IMR-90 (cell line): ENCODE measurements at regions not wholly inside any gene's neighbourhood (a gene's known extent, or its start where the extent isn't known, plus 50 kb on each side); places are given as distances from the start of the nearest gene placed in this dataset.

Experiments
- ATAC-seq: fragments of 200-7000 bp; cut with Tn5 transposase; 2 replicates; pipeline ENCODE4 v1.9.1; 2020; ENCODE audit warnings: low read depth, mild to moderate bottlenecking, moderate library complexity
- BruUV-seq: library from RNA; stranded (reverse); fragments of 400-500 nt; replicated peaks from 2 replicates; lab custom pipeline; 2021; lab: Mats Ljungman, UMichigan
- CTCF ChIA-PET: fragments of 300-600 bp; formaldehyde crosslinking; extraction: SDS; loops from one replicate; lab custom pipeline; 2021; ENCODE audit warnings: antibody characterized with exemption; lab: Yijun Ruan, JAX
- POLR2A ChIA-PET: fragments of 300-600 bp; sonication (Branson Sonifier 250); formaldehyde crosslinking; loops from one replicate; lab custom pipeline; 2022; ENCODE audit warnings: antibody characterized with exemption; ENCODE audit not compliant: unreplicated experiment; lab: Charles Lee
- DNase-seq: peaks from one replicate; pipeline ENCODE4 v3.0.0; 2013
- H2AFZ ChIP-seq: replicated peaks from 2 replicates; pipeline ENCODE3; 2013; ENCODE audit warnings: low read length, mild to moderate bottlenecking; ENCODE audit not compliant: poor library complexity
- H2AK5ac ChIP-seq: 2 replicates; pipeline ENCODE4 v1.6.1; 2013; ENCODE audit warnings: low read depth, low read length, inconsistent platforms
- H2AK9ac ChIP-seq: replicated peaks from 2 replicates; pipeline ENCODE3; 2013; ENCODE audit warnings: mild to moderate bottlenecking, low read depth, low read length, moderate library complexity; ENCODE audit not compliant: poor library complexity
- H2BK120ac ChIP-seq: 2 replicates; pipeline ENCODE4 v1.6.1; 2013; ENCODE audit warnings: low read depth, low read length, inconsistent platforms
- H2BK15ac ChIP-seq: 3 replicates; pipeline ENCODE4 v1.6.1; 2013; ENCODE audit warnings: low read depth, low read length, inconsistent platforms
- H2BK20ac ChIP-seq: 2 replicates; pipeline ENCODE4 v1.6.1; 2013; ENCODE audit warnings: low read depth, mild to moderate bottlenecking, inconsistent platforms, low read length, moderate library complexity
- H2BK5ac ChIP-seq: 2 replicates; pipeline ENCODE4 v1.6.1; 2013; ENCODE audit warnings: mild to moderate bottlenecking, low read depth, low read length, inconsistent platforms; ENCODE audit not compliant: poor library complexity, severe bottlenecking
- H3K14ac ChIP-seq: replicated peaks from 2 replicates; pipeline ENCODE4 v1.6.1; 2013; ENCODE audit warnings: low read depth, low read length, inconsistent platforms
- H3K18ac ChIP-seq: 2 replicates; pipeline ENCODE4 v1.6.1; 2013; ENCODE audit warnings: low read depth, low read length, control low read depth
- H3K23ac ChIP-seq: 2 replicates; pipeline ENCODE4 v1.6.1; 2013; ENCODE audit warnings: low read depth, low read length, inconsistent platforms
- H3K27ac ChIP-seq: 2 replicates; pipeline ENCODE4 v1.5.1; 2013; ENCODE audit warnings: mild to moderate bottlenecking, control low read depth, low read length; ENCODE audit not compliant: insufficient read depth
- H3K27me3 ChIP-seq: 2 replicates; pipeline ENCODE4 v1.6.1; 2013; ENCODE audit warnings: low read length; ENCODE audit not compliant: control insufficient read depth, insufficient read depth
- H3K36me3 ChIP-seq: 2 replicates; pipeline ENCODE4 v1.6.1; 2013; ENCODE audit warnings: low read length, mixed read lengths; ENCODE audit not compliant: control insufficient read depth, insufficient read depth
- H3K4ac ChIP-seq: 2 replicates; pipeline ENCODE4 v1.6.1; 2013; ENCODE audit warnings: low read depth, low read length, inconsistent platforms
- H3K4me1 ChIP-seq: 2 replicates; pipeline ENCODE4 v1.6.1; 2013; ENCODE audit warnings: low read length, mixed read lengths; ENCODE audit not compliant: control insufficient read depth, insufficient read depth
- H3K4me2 ChIP-seq: 2 replicates; pipeline ENCODE4 v1.6.1; 2013; ENCODE audit warnings: low read depth, mild to moderate bottlenecking, control low read depth, low read length, moderate library complexity
- H3K4me3 ChIP-seq: 2 replicates; pipeline ENCODE4 v1.5.1; 2013; ENCODE audit warnings: low read depth, mild to moderate bottlenecking, control low read depth, low read length, moderate library complexity; ENCODE audit not compliant: insufficient read depth
- H3K56ac ChIP-seq: 2 replicates; pipeline ENCODE4 v1.6.1; 2013; ENCODE audit warnings: low read length, inconsistent platforms; ENCODE audit not compliant: insufficient read depth; ENCODE audit errors: extremely low read depth
- H3K79me1 ChIP-seq, 2 experiments: 2 replicates each; pipeline ENCODE4 v1.6.1; 2013; ENCODE audit warnings: low read length in 2 of 2, inconsistent platforms in 1 of 2, low read depth in 1 of 2
- H3K9ac ChIP-seq: 2 replicates; pipeline ENCODE4 v1.6.1; 2013; ENCODE audit warnings: low read depth, low read length, control low read depth
- H3K9me1 ChIP-seq: 2 replicates; pipeline ENCODE4 v1.6.1; 2013; ENCODE audit warnings: low read length, inconsistent platforms; ENCODE audit not compliant: insufficient read depth
- H3K9me3 ChIP-seq: 2 replicates; pipeline ENCODE4 v1.6.1; 2013; ENCODE audit warnings: low read length; ENCODE audit not compliant: control insufficient read depth, insufficient read depth
- H4K20me1 ChIP-seq: 2 replicates; pipeline ENCODE4 v1.6.1; 2013; ENCODE audit warnings: low read length, inconsistent platforms; ENCODE audit not compliant: insufficient read depth
- H4K5ac ChIP-seq: 2 replicates; pipeline ENCODE4 v1.6.1; 2013; ENCODE audit warnings: mild to moderate bottlenecking, low read depth, low read length, control low read depth
- H4K8ac ChIP-seq, 2 experiments: 2 replicates each; pipeline ENCODE4 v1.6.1; 2013; ENCODE audit warnings: low read depth in 2 of 2, low read length in 2 of 2, control low read depth in 1 of 2, inconsistent platforms in 1 of 2
- H4K91ac ChIP-seq: 2 replicates; pipeline ENCODE4 v1.6.1; 2013; ENCODE audit warnings: low read depth, low read length, inconsistent platforms; ENCODE audit not compliant: insufficient read depth
- BHLHE40 ChIP-seq: fragments of 150-350 bp; IDR thresholded peaks from 2 replicates; pipeline ENCODE4 v1.6.1; 2016; ENCODE audit warnings: mild to moderate bottlenecking, low read depth, low read length
- CEBPB ChIP-seq: IDR thresholded peaks from 2 replicates; pipeline ENCODE4 v1.6.1; 2012; ENCODE audit warnings: low read depth, low read length, improper control_type of control experiment
- CHD1 ChIP-seq: IDR thresholded peaks from 2 replicates; pipeline ENCODE4 v1.6.1; 2012; ENCODE audit warnings: low read depth, low read length, improper control_type of control experiment
- MAFK ChIP-seq: IDR thresholded peaks from 2 replicates; pipeline ENCODE4 v1.6.1; 2012; ENCODE audit warnings: low read depth, low read length, improper control_type of control experiment
- MXI1 ChIP-seq: IDR thresholded peaks from 2 replicates; pipeline ENCODE4 v1.6.1; 2012; ENCODE audit warnings: low read depth, mild to moderate bottlenecking, low read length, moderate library complexity, borderline replicate concordance
- NFE2L2 ChIP-seq: fragments of 150-350 bp; IDR thresholded peaks from 2 replicates; pipeline ENCODE4 v1.6.1; 2016; ENCODE audit warnings: low read depth, mild to moderate bottlenecking, low read length
- POLR2A ChIP-seq: IDR thresholded peaks from 2 replicates; pipeline ENCODE4 v1.6.1; 2012; ENCODE audit warnings: mild to moderate bottlenecking, low read depth, low read length
- RAD21 ChIP-seq: IDR thresholded peaks from 2 replicates; pipeline ENCODE4 v1.6.1; 2012; ENCODE audit warnings: low read length, improper control_type of control experiment
- RCOR1 ChIP-seq: IDR thresholded peaks from 2 replicates; pipeline ENCODE4 v1.6.1; 2012; ENCODE audit warnings: mild to moderate bottlenecking, low read length, improper control_type of control experiment; ENCODE audit not compliant: insufficient replicate concordance
- RFX5 ChIP-seq: IDR thresholded peaks from 2 replicates; pipeline ENCODE4 v1.8.0; 2012; ENCODE audit warnings: low read depth, mild to moderate bottlenecking, low read length, moderate library complexity
- SMC3 ChIP-seq: fragments of 150-350 bp; IDR thresholded peaks from 2 replicates; pipeline ENCODE4 v1.6.1; 2016; ENCODE audit warnings: low read depth, mild to moderate bottlenecking, antibody characterized with exemption, low read length, moderate library complexity
- WGBS, 2 experiments: methylation state at CpG; one replicate each; pipeline versions ENCODE4 v1.1.5 to v1.1.7; 2013; ENCODE audit warnings: missing lambda C conversion rate in 2 of 2; ENCODE audit not compliant: insufficient read length in 1 of 2; ENCODE audit errors: extremely low coverage in 2 of 2; 5-methylcytosine and 5-hydroxymethylcytosine counted together
- dilution Hi-C: fragments of 300-500 bp; cut with HindIII; formaldehyde crosslinking; loops from one replicate; pipeline ENCODE4 v1.14.3; 2018; ENCODE audit warnings: low sequenced_read_pairs; ENCODE audit not compliant: unreplicated experiment
- in situ Hi-C: fragments of 300-500 bp; cut with MboI; formaldehyde crosslinking; loops from 3 replicates; pipeline ENCODE4 v1.14.3; 2019; ENCODE audit warnings: low sequenced_read_pairs, inconsistent platforms, mixed read lengths
- intact Hi-C: fragments of 100-400 bp; cut with micrococcal nuclease; formaldehyde crosslinking; loops from 2 replicates; pipeline ENCODE4 v1.10.0; 2022
- TF ChIP-seq, protein P1 (sequence below): conservative IDR thresholded peaks from 2 replicates; pipeline ENCODE4 v1.5.1; 2012; ENCODE audit warnings: mild to moderate bottlenecking, low read depth, low read length, improper control_type of control experiment
- TF ChIP-seq, protein P2 (sequence below): fragments of 150-350 bp; IDR thresholded peaks from 2 replicates; pipeline ENCODE4 v1.6.1; 2016; ENCODE audit warnings: low read depth, mild to moderate bottlenecking, low read length, moderate library complexity, borderline replicate concordance
- TF ChIP-seq, protein P3 (sequence below): fragments of 150-350 bp; IDR thresholded peaks from 2 replicates; pipeline ENCODE4 v1.6.1; 2017; ENCODE audit warnings: mild to moderate bottlenecking, antibody characterized with exemption, low read length, low read depth

DNA sequence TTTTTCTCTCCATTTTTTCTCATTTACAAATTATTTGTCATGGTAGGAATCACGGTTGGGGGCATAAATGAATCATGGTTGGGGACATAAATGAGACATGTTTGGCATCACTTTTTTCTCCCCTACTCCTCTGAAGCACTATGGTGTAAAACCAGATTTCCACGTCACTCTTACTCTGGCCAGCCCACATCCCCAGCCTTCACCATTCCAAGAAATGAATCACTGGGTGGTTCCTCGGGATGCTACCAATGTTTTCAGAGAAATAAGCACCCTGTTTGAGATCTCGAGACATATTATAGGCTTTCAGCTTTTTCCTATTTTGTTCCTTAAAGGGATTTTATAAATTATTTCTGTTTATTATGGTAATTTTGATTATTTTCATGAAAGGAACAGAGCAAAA, 155.0 kb upstream of the SLC8A1 start:
- CTCF ChIA-PET: no interaction called here
- H3K27ac ChIP-seq: no peak overlapping the region
- no CpG with 5 or more reads among the region's 4 CpGs for WGBS, 2 experiments

More for the DNA sequence above, 155.0 kb upstream of the SLC8A1 start:
- Histone ChIP-seq H3K79me1 (no peaks in the 10 kb centered on the region), H3K4ac (no peak overlapping the region), H2AK9ac (no peak overlapping the region), H3K4me2 (no peak overlapping the region), H3K9ac (no peak overlapping the region), H2BK120ac (no peak overlapping the region), H3K36me3 (no peaks in the 10 kb centered on the region), H3K4me3 (no peak overlapping the region), H4K5ac (no peak overlapping the region), H4K20me1 (no peaks in the 10 kb centered on the region), H2AFZ (no peak overlapping the region), H3K9me3 (no peaks in the 10 kb centered on the region), H2BK15ac (no peak overlapping the region), H3K9me1 (no peaks in the 10 kb centered on the region; the same call in 1 of the 2 replicates), H2BK5ac (no peak overlapping the region), H3K27me3 (no peaks in the 10 kb centered on the region), H3K23ac (no peak overlapping the region), H4K8ac (no peak overlapping the region), H3K56ac (no peak overlapping the region), H3K4me1 (no peaks in the 10 kb centered on the region), H3K14ac (no peak overlapping the region), H2BK20ac (no peak overlapping the region), H3K18ac (no peak overlapping the region), H2AK5ac (no peak overlapping the region), H4K91ac (no peak overlapping the region)
- in situ Hi-C loops (no loop called here), intact Hi-C loops (no loop called here), dilution Hi-C loops (no loop called here)
- ATAC-seq (no peak), DNase-seq (peak; percentile 5)
- no TSS peak for BruUV-seq
- TF ChIP-seq RFX5: no peak
- TF ChIP-seq SMC3: no peak
- no peak for TF ChIP-seq MXI1
- no peak for TF ChIP-seq BHLHE40
- no peak for TF ChIP-seq POLR2A
- no peak for TF ChIP-seq CHD1
- TF ChIP-seq, protein P1, sequence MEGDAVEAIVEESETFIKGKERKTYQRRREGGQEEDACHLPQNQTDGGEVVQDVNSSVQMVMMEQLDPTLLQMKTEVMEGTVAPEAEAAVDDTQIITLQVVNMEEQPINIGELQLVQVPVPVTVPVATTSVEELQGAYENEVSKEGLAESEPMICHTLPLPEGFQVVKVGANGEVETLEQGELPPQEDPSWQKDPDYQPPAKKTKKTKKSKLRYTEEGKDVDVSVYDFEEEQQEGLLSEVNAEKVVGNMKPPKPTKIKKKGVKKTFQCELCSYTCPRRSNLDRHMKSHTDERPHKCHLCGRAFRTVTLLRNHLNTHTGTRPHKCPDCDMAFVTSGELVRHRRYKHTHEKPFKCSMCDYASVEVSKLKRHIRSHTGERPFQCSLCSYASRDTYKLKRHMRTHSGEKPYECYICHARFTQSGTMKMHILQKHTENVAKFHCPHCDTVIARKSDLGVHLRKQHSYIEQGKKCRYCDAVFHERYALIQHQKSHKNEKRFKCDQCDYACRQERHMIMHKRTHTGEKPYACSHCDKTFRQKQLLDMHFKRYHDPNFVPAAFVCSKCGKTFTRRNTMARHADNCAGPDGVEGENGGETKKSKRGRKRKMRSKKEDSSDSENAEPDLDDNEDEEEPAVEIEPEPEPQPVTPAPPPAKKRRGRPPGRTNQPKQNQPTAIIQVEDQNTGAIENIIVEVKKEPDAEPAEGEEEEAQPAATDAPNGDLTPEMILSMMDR: no peak
- no peak for TF ChIP-seq RCOR1
- no peak for TF ChIP-seq NFE2L2
- TF ChIP-seq MAFK: no peak
- TF ChIP-seq, protein P2, sequence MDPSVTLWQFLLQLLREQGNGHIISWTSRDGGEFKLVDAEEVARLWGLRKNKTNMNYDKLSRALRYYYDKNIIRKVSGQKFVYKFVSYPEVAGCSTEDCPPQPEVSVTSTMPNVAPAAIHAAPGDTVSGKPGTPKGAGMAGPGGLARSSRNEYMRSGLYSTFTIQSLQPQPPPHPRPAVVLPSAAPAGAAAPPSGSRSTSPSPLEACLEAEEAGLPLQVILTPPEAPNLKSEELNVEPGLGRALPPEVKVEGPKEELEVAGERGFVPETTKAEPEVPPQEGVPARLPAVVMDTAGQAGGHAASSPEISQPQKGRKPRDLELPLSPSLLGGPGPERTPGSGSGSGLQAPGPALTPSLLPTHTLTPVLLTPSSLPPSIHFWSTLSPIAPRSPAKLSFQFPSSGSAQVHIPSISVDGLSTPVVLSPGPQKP: no peak
- no peak for TF ChIP-seq CEBPB
- TF ChIP-seq RAD21: no peak
- TF ChIP-seq, protein P3, sequence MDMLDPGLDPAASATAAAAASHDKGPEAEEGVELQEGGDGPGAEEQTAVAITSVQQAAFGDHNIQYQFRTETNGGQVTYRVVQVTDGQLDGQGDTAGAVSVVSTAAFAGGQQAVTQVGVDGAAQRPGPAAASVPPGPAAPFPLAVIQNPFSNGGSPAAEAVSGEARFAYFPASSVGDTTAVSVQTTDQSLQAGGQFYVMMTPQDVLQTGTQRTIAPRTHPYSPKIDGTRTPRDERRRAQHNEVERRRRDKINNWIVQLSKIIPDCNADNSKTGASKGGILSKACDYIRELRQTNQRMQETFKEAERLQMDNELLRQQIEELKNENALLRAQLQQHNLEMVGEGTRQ: no peak
- POLR2A ChIA-PET: interaction anchor here (0.6 kb wide), 1 partner anchor 19 kb away, joined by 3 read pairs; no protein-coding TSS in a partner anchor
